Neural crest cell (in vitro differentiated cells): ENCODE measurements at regions not wholly inside any gene's neighbourhood (a gene's known extent, or its start where the extent isn't known, plus 50 kb on each side); places are given as distances from the start of the nearest gene placed in this dataset.
A peak's percentile ranks its signal among the peaks of the same experiment; 100 is the strongest.

ENCODE experiments used
- DNase-seq: peaks from one replicate; pipeline ENCODE4 v3.0.0; 2021; ENCODE audit warnings: low read depth, mixed read lengths, low spot score
- H3K27ac Mint-ChIP-seq: one replicate; pipeline ENCODE4 v1.8.0; 2021; ENCODE audit warnings: mild to moderate bottlenecking, mixed read lengths; ENCODE audit not compliant: unreplicated experiment
- H3K27me3 Mint-ChIP-seq: 2 replicates; pipeline ENCODE4 v1.8.0; 2021; ENCODE audit warnings: low read depth, mild to moderate bottlenecking, mixed read lengths
- H3K36me3 Mint-ChIP-seq: 2 replicates; pipeline ENCODE4 v1.8.0; 2021; ENCODE audit warnings: low read depth, mild to moderate bottlenecking, mixed read lengths
- H3K4me1 Mint-ChIP-seq: 2 replicates; pipeline ENCODE4 v1.8.0; 2021; ENCODE audit warnings: mixed read lengths
- H3K4me3 Mint-ChIP-seq: one replicate; pipeline ENCODE4 v1.8.0; 2021; ENCODE audit warnings: mild to moderate bottlenecking, mixed read lengths
- H3K9me3 Mint-ChIP-seq: 2 replicates; pipeline ENCODE4 v1.8.0; 2021; ENCODE audit warnings: mixed read lengths
- TF ChIP-seq, protein P1 (sequence below): fragments of 200-600 bp; sonication (generic); conservative IDR thresholded peaks from 2 replicates; pipeline ENCODE4 v1.5.0; 2021; ENCODE audit warnings: antibody characterized with exemption, mild to moderate bottlenecking

DNA sequence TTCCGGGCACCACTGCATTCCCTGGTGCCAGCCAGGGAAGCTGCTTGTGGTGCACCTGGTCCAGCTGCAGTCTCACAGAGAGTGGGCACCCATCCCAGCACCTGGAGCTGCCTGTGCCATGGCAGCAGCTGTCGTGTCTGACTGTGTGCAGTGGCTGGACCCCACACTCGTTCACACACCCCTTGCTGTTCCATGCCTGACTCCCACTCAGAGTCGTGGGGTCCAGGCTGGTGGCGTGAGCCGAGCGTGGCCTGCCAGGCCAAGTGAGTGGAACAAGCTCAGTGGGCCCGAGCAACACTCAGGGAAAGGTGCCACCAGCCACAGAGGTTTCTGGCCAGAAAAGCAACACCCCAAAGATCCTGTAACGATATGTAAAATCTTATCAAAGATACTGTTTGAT lies 97.2 kb upstream of the KCNK1 start:
- H3K4me1 Mint-ChIP-seq, result peaks cover 4% of the 10 kb centered on the region
- H3K4me3 Mint-ChIP-seq, result no peak overlapping the region
- no peak for DNase-seq
- TF ChIP-seq, protein P1, sequence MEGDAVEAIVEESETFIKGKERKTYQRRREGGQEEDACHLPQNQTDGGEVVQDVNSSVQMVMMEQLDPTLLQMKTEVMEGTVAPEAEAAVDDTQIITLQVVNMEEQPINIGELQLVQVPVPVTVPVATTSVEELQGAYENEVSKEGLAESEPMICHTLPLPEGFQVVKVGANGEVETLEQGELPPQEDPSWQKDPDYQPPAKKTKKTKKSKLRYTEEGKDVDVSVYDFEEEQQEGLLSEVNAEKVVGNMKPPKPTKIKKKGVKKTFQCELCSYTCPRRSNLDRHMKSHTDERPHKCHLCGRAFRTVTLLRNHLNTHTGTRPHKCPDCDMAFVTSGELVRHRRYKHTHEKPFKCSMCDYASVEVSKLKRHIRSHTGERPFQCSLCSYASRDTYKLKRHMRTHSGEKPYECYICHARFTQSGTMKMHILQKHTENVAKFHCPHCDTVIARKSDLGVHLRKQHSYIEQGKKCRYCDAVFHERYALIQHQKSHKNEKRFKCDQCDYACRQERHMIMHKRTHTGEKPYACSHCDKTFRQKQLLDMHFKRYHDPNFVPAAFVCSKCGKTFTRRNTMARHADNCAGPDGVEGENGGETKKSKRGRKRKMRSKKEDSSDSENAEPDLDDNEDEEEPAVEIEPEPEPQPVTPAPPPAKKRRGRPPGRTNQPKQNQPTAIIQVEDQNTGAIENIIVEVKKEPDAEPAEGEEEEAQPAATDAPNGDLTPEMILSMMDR, result no peak
- H3K27ac Mint-ChIP-seq, result no peak overlapping the region
- no peaks in the 10 kb centered on the region for H3K9me3 Mint-ChIP-seq
- H3K36me3 Mint-ChIP-seq, result no peaks in the 10 kb centered on the region
- peaks cover 14% of the 10 kb centered on the region for H3K27me3 Mint-ChIP-seq

DNA sequence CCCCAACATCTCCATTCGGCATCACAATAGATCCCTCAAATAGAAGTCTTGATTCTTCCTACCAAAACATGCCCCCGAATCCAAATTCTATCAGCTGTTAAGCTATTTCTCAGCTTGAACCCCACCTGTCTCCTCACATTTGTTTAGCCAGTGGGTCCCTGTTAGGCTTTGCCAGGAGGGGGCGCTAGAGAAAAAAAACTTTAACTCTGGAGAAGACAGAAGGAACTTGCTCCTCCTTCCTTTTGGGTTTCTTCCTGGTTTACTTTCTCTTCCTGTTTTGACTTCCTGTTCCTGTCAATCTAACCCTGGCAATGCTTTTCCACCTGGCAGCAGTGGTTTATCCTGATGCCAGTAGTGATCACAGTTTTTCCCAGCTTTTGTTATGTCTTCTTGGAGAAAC lies 95.6 kb upstream of the KCNK1 start:
- H3K27ac Mint-ChIP-seq, result no peak overlapping the region
- peak; percentile 53 for DNase-seq
- no peak overlapping the region for H3K4me3 Mint-ChIP-seq
- H3K9me3 Mint-ChIP-seq, result no peaks in the 10 kb centered on the region
- no peaks in the 10 kb centered on the region for H3K36me3 Mint-ChIP-seq
- H3K4me1 Mint-ChIP-seq, result peaks cover 10% of the 10 kb centered on the region
- TF ChIP-seq, protein P1, result peak; percentile 72
- peaks cover 5% of the 10 kb centered on the region for H3K27me3 Mint-ChIP-seq

DNA sequence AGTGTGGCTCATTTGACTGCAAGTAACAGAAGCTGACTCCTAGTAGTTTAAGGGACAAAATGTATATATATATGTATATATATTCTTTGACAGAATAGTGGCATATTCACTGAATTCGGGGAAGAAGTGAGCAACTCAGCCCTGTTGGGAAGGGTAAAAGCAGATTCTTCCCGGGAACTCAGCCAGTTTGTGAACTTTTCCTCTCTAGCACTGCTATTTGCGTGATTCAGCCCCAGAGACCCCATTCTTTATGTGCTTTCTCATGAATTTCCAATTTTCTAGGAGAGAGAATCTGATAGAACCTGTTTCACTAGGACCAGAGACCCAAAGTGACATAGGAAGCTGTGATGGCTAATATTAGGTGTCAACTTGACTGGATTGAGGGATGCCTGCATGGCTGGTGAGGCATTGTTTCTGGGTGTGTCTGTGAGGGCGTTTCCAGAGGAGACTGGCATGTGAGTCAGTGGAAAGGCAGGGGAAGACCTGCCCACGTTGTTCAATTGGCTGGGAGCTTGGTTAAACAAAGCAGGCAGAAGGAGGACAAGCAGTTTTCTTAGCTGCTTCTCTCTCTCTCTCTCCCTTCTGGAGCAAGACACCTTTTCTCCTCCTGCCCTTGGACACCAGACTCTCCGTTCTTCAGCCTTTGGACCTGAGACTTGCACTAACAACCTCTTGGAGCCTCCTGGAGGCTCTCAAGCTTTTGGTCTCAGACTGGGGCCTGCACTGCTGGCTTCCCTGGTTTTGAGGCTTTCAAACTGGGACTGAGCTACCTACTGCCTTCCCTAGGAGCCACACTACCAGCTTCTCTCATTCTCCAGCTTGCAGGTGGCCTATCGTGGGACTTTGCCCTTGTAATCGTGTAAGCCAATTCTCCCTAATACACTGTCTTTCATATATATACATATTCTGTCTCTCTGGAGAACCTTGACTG lies 93.4 kb upstream of the KCNK1 start:
- DNase-seq, result no peak
- no peaks in the 10 kb centered on the region for H3K36me3 Mint-ChIP-seq
- no peaks in the 10 kb centered on the region for H3K9me3 Mint-ChIP-seq
- no peak overlapping the region for H3K4me3 Mint-ChIP-seq
- TF ChIP-seq, protein P1, result no peak
- H3K27me3 Mint-ChIP-seq, result no peaks in the 10 kb centered on the region
- peaks cover 16% of the 10 kb centered on the region for H3K4me1 Mint-ChIP-seq
- H3K27ac Mint-ChIP-seq, result no peak overlapping the region

DNA sequence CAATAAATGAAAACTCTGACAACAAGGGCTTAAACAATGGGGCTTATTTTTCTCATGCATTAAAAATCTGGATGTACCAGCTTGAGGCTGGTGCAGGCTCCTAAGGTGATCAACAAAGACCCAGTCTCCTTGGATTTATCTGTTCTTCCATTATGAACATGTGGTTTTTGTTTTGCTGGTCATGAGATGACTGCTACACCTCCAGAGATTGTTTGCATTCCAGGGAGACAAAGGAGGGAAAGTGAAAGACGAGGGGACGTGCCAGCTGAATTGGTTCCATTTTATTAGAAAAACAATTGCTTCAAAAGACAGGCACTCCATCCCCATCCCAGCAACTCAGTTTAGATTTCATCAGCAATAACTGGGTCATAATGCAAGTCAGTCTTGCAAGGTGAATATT lies 90.9 kb upstream of the KCNK1 start:
- Mint-ChIP-seq H3K4me1 (peaks cover 16% of the 10 kb centered on the region), H3K27ac (no peak overlapping the region), H3K27me3 (no peaks in the 10 kb centered on the region), H3K9me3 (no peaks in the 10 kb centered on the region), H3K36me3 (no peaks in the 10 kb centered on the region), H3K4me3 (no peak overlapping the region)
- no peak for DNase-seq
- TF ChIP-seq, protein P1, result no peak

DNA sequence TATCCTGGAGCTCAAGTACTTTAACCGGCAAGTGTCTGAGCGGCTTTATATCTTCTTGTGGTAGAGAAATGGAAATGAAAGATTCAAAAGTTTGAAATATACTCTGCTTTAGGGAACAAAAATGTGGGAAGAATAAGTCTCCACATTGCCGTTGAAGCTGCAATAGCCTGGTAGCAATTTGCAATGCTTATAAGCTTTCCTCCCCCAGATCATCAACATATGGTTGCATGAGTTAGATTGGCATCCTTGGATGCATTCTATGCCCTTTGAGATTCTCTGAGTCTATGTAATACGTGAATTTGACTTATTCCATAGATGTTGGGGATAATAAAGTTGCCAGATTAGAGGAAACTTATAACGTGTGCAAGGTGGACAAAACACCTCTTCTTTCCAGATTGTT lies 86.1 kb upstream of the KCNK1 start:
- TF ChIP-seq, protein P1, result no peak
- no peak overlapping the region for H3K4me3 Mint-ChIP-seq
- H3K9me3 Mint-ChIP-seq, result peaks cover 6% of the 10 kb centered on the region
- H3K27me3 Mint-ChIP-seq, result peaks cover 7% of the 10 kb centered on the region
- peaks cover 11% of the 10 kb centered on the region for H3K4me1 Mint-ChIP-seq
- peaks cover 5% of the 10 kb centered on the region for H3K36me3 Mint-ChIP-seq
- no peak for DNase-seq
- no peak overlapping the region for H3K27ac Mint-ChIP-seq
